ENCODE measurements at regions not wholly inside any gene's neighbourhood (a gene's known extent, or its start where the extent isn't known, plus 50 kb on each side); places are given as distances from the start of the nearest gene placed in this dataset.

DNA sequence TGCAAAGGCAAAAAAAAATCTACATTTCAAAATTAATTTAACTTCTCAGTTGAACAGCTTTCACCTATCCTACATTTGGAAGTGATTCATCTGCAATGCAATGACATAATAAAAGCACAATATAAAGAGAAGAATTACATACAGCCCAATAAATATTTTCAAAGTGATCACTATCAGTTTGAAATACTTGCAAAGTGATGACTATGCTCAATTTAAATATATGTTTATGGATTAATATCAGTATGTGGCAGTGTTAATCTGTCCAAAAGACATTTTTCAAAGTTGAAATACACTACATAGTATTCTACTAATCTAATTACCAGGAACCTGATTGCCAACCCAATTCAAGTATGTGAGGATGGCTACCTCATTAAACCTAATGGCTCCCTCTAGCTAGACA is 460.7 kb upstream of the ATXN7L3B start:
- TF ChIP-seq, protein P1, sequence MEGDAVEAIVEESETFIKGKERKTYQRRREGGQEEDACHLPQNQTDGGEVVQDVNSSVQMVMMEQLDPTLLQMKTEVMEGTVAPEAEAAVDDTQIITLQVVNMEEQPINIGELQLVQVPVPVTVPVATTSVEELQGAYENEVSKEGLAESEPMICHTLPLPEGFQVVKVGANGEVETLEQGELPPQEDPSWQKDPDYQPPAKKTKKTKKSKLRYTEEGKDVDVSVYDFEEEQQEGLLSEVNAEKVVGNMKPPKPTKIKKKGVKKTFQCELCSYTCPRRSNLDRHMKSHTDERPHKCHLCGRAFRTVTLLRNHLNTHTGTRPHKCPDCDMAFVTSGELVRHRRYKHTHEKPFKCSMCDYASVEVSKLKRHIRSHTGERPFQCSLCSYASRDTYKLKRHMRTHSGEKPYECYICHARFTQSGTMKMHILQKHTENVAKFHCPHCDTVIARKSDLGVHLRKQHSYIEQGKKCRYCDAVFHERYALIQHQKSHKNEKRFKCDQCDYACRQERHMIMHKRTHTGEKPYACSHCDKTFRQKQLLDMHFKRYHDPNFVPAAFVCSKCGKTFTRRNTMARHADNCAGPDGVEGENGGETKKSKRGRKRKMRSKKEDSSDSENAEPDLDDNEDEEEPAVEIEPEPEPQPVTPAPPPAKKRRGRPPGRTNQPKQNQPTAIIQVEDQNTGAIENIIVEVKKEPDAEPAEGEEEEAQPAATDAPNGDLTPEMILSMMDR (IDR thresholded peaks at IDR 0.05; ENCODE audit: poor library complexity, severe bottlenecking), result no peak
- TF ChIP-seq MXI1 (conservative IDR thresholded peaks at IDR 0.05; ENCODE audit: poor library complexity, severe bottlenecking) (no peak), EZH2 (IDR thresholded peaks at IDR 0.05; ENCODE audit: borderline replicate concordance, insufficient read depth, low read length, poor library complexity, severe bottlenecking) (no peak)

All from neural cell (in vitro differentiated cells).